Lower leg skin (tissue), 3 donors: ENCODE measurements at regions not wholly inside any gene's neighbourhood (a gene's known extent, or its start where the extent isn't known, plus 50 kb on each side); places are given as distances from the start of the nearest gene placed in this dataset.

Experiments
- POLR2A ChIP-seq, 2 donors: fragments of 450-650 bp; IDR thresholded peaks; one replicate each; pipeline ENCODE4 v1.6.1; 2016 to 2017; ENCODE audit warnings: antibody characterized with exemption in 2 of 2, mild to moderate bottlenecking in 1 of 2, moderate library complexity in 1 of 2
- TF ChIP-seq, protein P1 (sequence below), 3 donors: fragments of 450-650 bp; IDR thresholded peaks; one replicate each; pipeline ENCODE4 v1.5.1; 2016; ENCODE audit warnings: antibody characterized with exemption in 3 of 3, mild to moderate bottlenecking in 3 of 3, moderate library complexity in 2 of 3

GRCh38 chr5:26415987-26416779 lies 622.2 kb downstream of the CDH9 start:
- no peak for TF ChIP-seq POLR2A (IDR thresholded peaks at IDR 0.05)
- TF ChIP-seq, protein P1, sequence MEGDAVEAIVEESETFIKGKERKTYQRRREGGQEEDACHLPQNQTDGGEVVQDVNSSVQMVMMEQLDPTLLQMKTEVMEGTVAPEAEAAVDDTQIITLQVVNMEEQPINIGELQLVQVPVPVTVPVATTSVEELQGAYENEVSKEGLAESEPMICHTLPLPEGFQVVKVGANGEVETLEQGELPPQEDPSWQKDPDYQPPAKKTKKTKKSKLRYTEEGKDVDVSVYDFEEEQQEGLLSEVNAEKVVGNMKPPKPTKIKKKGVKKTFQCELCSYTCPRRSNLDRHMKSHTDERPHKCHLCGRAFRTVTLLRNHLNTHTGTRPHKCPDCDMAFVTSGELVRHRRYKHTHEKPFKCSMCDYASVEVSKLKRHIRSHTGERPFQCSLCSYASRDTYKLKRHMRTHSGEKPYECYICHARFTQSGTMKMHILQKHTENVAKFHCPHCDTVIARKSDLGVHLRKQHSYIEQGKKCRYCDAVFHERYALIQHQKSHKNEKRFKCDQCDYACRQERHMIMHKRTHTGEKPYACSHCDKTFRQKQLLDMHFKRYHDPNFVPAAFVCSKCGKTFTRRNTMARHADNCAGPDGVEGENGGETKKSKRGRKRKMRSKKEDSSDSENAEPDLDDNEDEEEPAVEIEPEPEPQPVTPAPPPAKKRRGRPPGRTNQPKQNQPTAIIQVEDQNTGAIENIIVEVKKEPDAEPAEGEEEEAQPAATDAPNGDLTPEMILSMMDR (IDR thresholded peaks at IDR 0.05), result no peak
